ENCODE measurements at regions not wholly inside any gene's neighbourhood (a gene's known extent, or its start where the extent isn't known, plus 50 kb on each side); places are given as distances from the start of the nearest gene placed in this dataset.

DNA sequence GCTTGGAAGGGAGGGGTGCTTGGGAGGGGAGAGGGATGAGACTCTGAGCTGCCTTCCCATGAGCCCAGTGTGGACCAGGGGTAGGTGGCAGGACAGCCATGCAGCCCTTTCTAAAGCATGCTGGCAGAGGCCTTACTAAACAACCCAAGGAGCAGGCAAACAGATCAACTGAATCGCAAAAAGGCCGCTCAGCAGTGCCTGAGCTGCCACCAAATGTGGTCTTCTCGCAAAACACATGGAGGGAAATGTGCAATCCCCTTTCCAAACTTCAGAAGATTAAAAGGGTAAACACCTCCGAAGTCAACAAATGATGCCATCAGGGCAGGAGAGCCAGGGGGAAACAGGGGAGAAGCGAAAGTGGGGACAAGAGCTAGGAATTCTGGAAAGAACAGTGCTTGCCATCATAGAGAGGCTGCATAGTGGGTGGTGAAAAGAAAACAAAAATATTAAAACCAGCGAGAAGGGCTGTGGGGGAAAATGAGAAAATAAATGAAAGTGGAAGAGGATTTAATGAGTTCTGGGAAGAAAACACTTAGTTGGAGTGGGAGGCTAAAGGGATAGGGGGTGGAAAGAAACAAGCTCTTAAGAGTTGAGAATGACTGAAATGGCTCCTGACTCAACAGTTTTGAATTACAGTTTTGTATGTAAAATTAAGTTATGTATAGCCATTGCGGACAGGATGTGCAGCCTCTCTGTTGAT is 62.2 kb upstream of the ZNF32 start:
- intact Hi-C loops (cut with micrococcal nuclease): no loop called here

DNA sequence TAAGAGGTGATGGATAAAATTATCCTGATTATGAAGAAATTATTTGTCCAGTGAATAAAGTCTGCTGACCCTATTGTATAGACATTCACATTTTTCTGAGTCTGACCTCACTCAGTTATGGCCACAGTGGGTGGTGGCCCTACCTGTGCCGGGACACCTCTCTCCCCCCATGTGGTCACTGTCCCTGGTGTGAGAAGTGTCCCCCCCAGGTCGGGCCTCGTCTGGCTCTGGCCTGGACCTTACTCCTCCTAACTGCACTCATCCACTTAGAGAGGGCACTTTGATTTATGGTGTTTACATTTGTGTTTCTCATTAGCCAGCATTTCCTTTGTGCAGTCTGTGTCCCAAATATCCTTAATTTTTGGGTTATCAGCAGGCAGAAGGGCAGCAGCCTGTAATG is 59.6 kb upstream of the ZNF32 start:
- intact Hi-C loops (cut with micrococcal nuclease): no loop called here

DNA sequence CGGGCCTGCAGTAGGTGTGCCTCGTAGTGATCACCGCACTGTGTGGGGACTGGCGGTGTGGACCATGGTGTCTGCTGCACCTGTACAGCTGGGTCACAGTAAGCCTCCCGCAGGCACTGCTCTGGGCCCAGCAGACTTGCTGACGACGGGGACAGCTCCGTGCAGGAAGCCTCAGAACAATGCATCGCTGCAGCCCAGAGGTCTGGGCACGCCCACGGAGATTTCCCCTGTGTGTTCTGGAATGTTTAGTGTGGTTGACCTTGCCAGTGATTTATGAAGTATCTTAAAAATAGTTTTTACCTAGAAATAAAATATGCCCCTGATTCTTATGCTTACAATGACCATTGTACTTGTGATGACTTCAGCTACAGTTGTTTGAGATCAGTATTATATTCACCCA is 59.1 kb upstream of the ZNF32 start:
- intact Hi-C loops (cut with micrococcal nuclease): no loop called here

DNA sequence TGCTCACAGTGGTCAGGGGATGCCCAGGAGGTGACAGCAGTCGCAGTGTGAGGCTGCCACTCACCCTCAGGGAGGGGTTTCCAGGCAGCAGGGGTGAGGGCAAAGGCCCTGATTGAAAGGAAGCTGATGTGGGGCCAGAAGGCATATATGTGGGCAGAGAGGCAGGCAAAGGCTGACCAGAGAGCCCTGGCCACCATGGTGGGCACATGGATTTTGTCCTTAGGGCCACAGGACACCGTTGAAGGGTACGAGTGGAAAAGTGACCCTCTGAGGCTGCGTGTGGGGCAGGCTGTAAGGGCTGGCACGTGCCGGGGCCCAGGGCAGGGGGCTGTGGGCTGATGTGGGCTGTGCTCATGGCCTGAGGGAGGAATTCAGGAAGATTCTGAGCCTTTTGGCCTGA is 57.5 kb upstream of the ZNF32 start:
- intact Hi-C loops (cut with micrococcal nuclease): no loop called here

DNA sequence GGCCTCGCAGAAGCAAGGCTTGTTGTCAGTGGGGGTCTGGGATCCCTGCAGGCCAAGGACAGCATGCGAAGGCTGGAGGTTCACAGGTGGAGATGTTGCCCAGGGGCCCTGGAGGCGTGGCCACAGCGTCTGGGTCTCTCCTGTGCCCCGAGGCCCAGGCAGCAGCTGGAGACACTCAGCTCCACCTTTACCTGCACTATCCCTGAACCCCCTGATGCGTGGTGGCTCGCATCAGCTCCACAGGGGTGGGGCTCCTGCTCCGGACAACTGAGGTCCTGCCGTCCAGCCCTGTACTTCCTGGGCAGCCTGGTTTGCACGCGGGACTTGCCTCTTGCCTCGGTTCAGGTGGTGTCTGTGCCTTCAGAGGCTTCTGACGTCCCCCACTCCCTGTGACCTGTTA is 54.6 kb upstream of the ZNF32 start:
- intact Hi-C loops (cut with micrococcal nuclease): no loop called here

DNA sequence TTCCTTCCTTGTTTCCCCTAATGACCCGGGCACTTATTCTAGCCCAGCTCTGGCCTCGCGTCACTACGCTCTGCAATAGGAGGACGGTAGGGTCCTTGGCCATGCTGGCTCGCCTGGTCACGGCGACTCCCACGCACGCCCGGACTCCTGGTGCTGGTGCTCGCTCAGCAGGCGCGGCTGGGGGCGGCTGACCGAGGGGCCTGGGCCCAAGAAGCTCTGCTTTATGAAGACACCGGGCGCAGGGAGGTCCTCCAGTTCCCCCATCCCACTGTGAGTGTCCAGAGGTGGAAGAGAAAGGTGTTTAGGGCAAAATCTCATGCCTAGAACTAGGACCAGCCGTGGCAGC is 54.2 kb upstream of the ZNF32 start:
- intact Hi-C loops (cut with micrococcal nuclease): no loop called here

DNA sequence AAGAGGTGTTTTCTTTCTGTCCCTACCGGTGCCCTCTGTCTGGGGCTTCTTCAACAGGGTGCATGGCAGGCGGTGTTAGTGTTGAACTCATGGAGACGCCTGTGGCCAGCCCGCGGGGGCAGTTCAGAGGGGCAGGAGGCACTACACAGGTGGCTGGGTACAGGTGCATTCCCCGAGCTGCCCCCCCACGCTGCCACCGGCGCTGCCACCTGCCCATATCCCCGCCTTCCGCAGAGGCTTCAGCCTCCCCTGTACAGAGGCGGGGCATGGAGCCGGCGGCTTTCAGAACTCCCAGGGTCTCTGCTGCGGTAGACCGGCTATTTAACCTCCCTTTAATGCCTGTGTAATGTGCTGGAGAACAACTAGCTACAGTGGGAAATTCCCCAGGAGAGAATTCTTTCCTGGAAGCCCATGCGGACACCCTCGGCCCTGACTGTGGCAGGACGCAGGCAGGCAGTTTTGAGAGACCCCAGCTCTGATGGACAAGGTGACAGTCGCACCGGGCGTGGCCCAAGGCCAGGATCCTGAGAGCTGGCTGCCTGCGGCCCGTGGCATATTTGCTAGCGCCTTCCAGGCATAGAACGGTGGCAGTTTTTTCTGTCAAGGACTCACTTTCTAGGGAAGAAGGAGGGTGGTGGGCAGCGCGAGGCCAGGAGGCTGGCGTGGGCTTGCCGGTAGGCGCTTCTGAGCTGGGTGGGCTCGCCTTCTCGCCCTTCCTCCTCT is 53.7 kb upstream of the ZNF32 start:
- intact Hi-C loops (cut with micrococcal nuclease): no loop called here

DNA sequence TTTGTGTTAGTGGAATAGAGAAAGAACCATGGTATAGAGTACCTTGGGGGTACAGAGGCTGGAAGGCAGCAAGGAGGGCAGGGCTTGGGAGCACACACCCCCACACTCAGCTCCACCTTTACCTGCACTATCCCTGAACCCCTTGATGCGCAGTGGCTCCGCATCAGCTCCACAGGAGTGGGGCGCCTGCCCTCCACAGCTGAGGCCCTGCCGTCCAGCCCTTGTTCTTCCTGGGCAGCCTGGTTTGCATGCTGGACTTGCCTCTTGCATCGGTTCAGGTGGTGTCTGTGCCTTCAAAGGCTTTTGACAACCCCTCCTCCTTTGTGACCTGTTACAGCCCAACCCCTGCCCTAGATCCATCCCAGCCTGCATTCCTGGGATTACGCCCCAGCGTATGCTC is 52.6 kb upstream of the ZNF32 start:
- intact Hi-C loops (cut with micrococcal nuclease): no loop called here

DNA sequence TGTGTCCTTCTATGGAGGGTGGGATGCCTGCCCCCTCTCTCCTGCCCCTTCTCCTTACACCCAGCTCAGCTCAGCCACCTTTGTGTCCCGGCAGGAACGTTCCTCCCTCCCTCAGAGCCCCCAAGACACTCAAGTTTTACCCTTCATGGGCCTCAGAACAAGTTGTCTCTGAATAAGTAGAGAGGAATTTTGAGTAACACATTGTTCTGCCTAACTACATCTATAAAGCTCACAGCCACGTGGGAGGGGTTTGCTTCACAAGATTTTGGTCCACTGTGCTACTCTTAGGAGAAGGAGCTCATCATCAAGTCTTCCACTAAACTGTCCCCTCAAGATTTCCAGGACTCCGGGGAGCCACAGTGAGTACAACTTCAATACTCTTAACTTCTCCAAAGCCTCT is 51.6 kb upstream of the ZNF32 start:
- intact Hi-C loops (cut with micrococcal nuclease): no loop called here

DNA sequence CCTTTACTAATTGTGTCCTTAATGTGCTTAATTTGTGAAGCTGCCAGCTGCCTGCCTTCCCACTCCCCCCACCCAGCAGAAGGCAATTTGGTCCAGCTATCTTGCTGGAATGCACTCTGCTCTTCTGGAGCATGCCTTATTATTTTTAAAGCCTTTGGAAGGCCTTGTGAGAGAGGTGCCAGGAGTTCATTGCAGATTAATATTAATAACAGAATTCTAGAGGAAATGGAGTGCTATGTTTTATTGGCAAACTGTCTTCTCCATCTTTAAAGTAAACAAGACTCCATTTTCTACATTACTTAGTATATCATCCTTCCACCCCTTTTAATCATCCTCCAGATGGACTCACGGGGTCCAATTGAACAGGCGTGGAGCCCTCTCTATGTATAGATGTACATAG is 50.8 kb upstream of the ZNF32 start:
- intact Hi-C loops (cut with micrococcal nuclease): no loop called here
